GM23338 (cell line): ENCODE measurements at regions not wholly inside any gene's neighbourhood (a gene's known extent, or its start where the extent isn't known, plus 50 kb on each side); places are given as distances from the start of the nearest gene placed in this dataset.

Source experiments
- ATAC-seq: fragments of 200-7000 bp; cut with Tn5 transposase; 3 replicates; pipeline ENCODE4 v1.9.1; 2020
- DNase-seq: peaks from one replicate; pipeline ENCODE4 v3.0.0-alpha.2; 2015; ENCODE audit warnings: low spot score
- H2AFZ ChIP-seq: fragments of 200-600 bp; sonication (generic); 2 replicates; pipeline ENCODE4 v1.8.0; 2016; ENCODE audit warnings: antibody characterized with exemption, mild to moderate bottlenecking, moderate library complexity
- H3F3A ChIP-seq: fragments of 200-600 bp; sonication (generic); replicated peaks from 2 replicates; pipeline ENCODE4 v1.8.0; 2017; ENCODE audit warnings: antibody characterized with exemption, mixed run types, low read depth
- H3K27ac ChIP-seq: fragments of 200-600 bp; sonication (generic); 2 replicates; pipeline ENCODE4 v1.6.1; 2016; ENCODE audit warnings: low read depth
- H3K27me3 ChIP-seq: fragments of 200-600 bp; sonication (generic); 2 replicates; pipeline ENCODE4 v1.8.0; 2016; ENCODE audit warnings: mild to moderate bottlenecking, mixed run types, moderate library complexity; ENCODE audit not compliant: insufficient read depth
- H3K36me3 ChIP-seq: fragments of 200-600 bp; sonication (generic); 2 replicates; pipeline ENCODE4 v1.8.0; 2016; ENCODE audit warnings: mild to moderate bottlenecking; ENCODE audit not compliant: insufficient read depth
- H3K4me1 ChIP-seq: fragments of 200-600 bp; sonication (generic); 2 replicates; pipeline ENCODE4 v1.8.0; 2016; ENCODE audit warnings: mild to moderate bottlenecking, moderate library complexity; ENCODE audit not compliant: insufficient read depth
- H3K4me2 ChIP-seq: fragments of 200-600 bp; sonication (generic); 2 replicates; pipeline ENCODE4 v1.7.1; 2017; ENCODE audit warnings: mixed run types
- H3K4me3 ChIP-seq: fragments of 200-600 bp; sonication (generic); 2 replicates; pipeline ENCODE4 v1.6.1; 2016; ENCODE audit warnings: mixed run types
- H3K79me2 ChIP-seq: fragments of 200-600 bp; sonication (generic); replicated peaks from 2 replicates; pipeline ENCODE4 v1.8.0; 2017; ENCODE audit warnings: mild to moderate bottlenecking; ENCODE audit not compliant: insufficient read depth
- H3K9me2 ChIP-seq: fragments of 200-600 bp; sonication (generic); 2 replicates; pipeline ENCODE4 v1.8.0; 2017; ENCODE audit not compliant: insufficient read depth
- H4K20me1 ChIP-seq: fragments of 200-600 bp; sonication (generic); replicated peaks from 2 replicates; pipeline ENCODE4 v1.8.0; 2017; ENCODE audit warnings: mild to moderate bottlenecking; ENCODE audit not compliant: insufficient read depth
- H3K27ac Mint-ChIP-seq: 2 replicates; pipeline ENCODE4 v1.8.0; 2020; ENCODE audit warnings: inconsistent platforms, mild to moderate bottlenecking, moderate library complexity, mixed read lengths
- H3K27me3 Mint-ChIP-seq: 3 replicates; pipeline ENCODE4 v1.8.0; 2022; ENCODE audit warnings: low read depth, mild to moderate bottlenecking, moderate library complexity, mixed read lengths, inconsistent platforms; ENCODE audit not compliant: insufficient read depth, poor library complexity
- H3K36me3 Mint-ChIP-seq: 3 replicates; pipeline ENCODE4 v1.8.0; 2021; ENCODE audit warnings: low read depth, mild to moderate bottlenecking, inconsistent platforms, moderate library complexity, mixed read lengths
- H3K4me1 Mint-ChIP-seq: 3 replicates; pipeline ENCODE4 v1.8.0; 2020; ENCODE audit warnings: mild to moderate bottlenecking, inconsistent platforms, mixed read lengths
- H3K4me3 Mint-ChIP-seq: 3 replicates; pipeline ENCODE4 v1.8.0; 2021; ENCODE audit warnings: moderate library complexity, mild to moderate bottlenecking, inconsistent platforms, mixed read lengths
- H3K9me3 Mint-ChIP-seq: 3 replicates; pipeline ENCODE4 v1.8.0; 2020; ENCODE audit warnings: moderate library complexity, mild to moderate bottlenecking, inconsistent platforms, mixed read lengths
- CTCF ChIP-seq, 2 experiments: fragments of 200-600 bp in 1 of 2; sonication (generic) in 1 of 2; conservative IDR thresholded peaks; 2 replicates each; pipeline versions ENCODE4 v1.5.1 to v1.6.1; 2016 to 2017; ENCODE audit warnings: antibody characterized with exemption in 2 of 2, low read depth in 2 of 2, mild to moderate bottlenecking in 2 of 2, moderate library complexity in 1 of 2
- ETS1 ChIP-seq: IDR thresholded peaks from 2 replicates; pipeline ENCODE4 v1.6.1; 2016; ENCODE audit warnings: antibody characterized with exemption
- EZH2 ChIP-seq: fragments of 200-600 bp; sonication (generic); IDR thresholded peaks from one replicate; pipeline ENCODE4 v1.8.0; 2017; ENCODE audit warnings: antibody characterized with exemption, mild to moderate bottlenecking, low read depth; ENCODE audit not compliant: unreplicated experiment
- EZH2phosphoT487 ChIP-seq: fragments of 200-600 bp; sonication (generic); IDR thresholded peaks from one replicate; pipeline ENCODE4 v1.8.1; 2018; ENCODE audit warnings: antibody characterized with exemption; ENCODE audit not compliant: unreplicated experiment
- NANOG ChIP-seq: IDR thresholded peaks from 2 replicates; pipeline ENCODE4 v1.6.1; 2016; ENCODE audit warnings: antibody characterized with exemption, borderline replicate concordance
- REST ChIP-seq: IDR thresholded peaks from one replicate; pipeline ENCODE4 v1.6.1; 2018; ENCODE audit warnings: antibody characterized with exemption; ENCODE audit not compliant: unreplicated experiment
- STAT1 ChIP-seq: IDR thresholded peaks from one replicate; pipeline ENCODE4 v1.6.1; 2016; ENCODE audit warnings: antibody characterized with exemption; ENCODE audit not compliant: unreplicated experiment
- ZNF331 ChIP-seq: fragments of 250-450 bp; sonication (Bioruptor Pico); IDR thresholded peaks from 2 replicates; pipeline ENCODE4 v1.5.0; 2020; ENCODE audit warnings: low read depth, mild to moderate bottlenecking, moderate library complexity
- ZNF462 ChIP-seq: fragments of 250-450 bp; sonication (Bioruptor Pico); IDR thresholded peaks from 2 replicates; pipeline ENCODE4 v1.5.0; 2020; ENCODE audit warnings: mild to moderate bottlenecking, moderate library complexity

- no peak for TF ChIP-seq NANOG
- no peak for TF ChIP-seq REST
- no peak for TF ChIP-seq ZNF462
- TF ChIP-seq EZH2phosphoT487 = no peak
- no peak for TF ChIP-seq STAT1
- no peak for TF ChIP-seq EZH2
- TF ChIP-seq CTCF (conservative IDR thresholded peaks at IDR 0.05; ENCODE audit: low read depth in 2 of 2) = no peak
- no peak for TF ChIP-seq ZNF331 (CRISPR knock-in tag)
- no peak for TF ChIP-seq ETS1
- Histone ChIP-seq H3K27ac (no peak overlapping the region), H3K79me2 (no peaks in the 10 kb centered on the region), H2AFZ (no peak overlapping the region), H3K27me3 (no peaks in the 10 kb centered on the region), H3K36me3 (peaks cover 3% of the 10 kb centered on the region), H4K20me1 (no peaks in the 10 kb centered on the region), H3K9me2 (no peaks in the 10 kb centered on the region), H3F3A (no peaks in the 10 kb centered on the region), H3K4me3 (no peak overlapping the region), H3K4me1 (no peaks in the 10 kb centered on the region), H3K4me2 (no peak overlapping the region)
- no peak overlapping the region for H3K4me3 Mint-ChIP-seq
- DNase-seq (peak; percentile 15), ATAC-seq (no peak)
- peaks cover 81% of the 10 kb centered on the region for H3K9me3 Mint-ChIP-seq
- peaks cover 14% of the 10 kb centered on the region for H3K36me3 Mint-ChIP-seq
- peaks cover 3% of the 10 kb centered on the region for H3K27me3 Mint-ChIP-seq
- H3K27ac Mint-ChIP-seq = no peak overlapping the region
- H3K4me1 Mint-ChIP-seq = no peaks in the 10 kb centered on the region
Observed at GRCh38 chr9:102642651-102643050, 352.5 kb upstream of the CYLC2 start.
